ENCODE measurements at regions not wholly inside any gene's neighbourhood (a gene's known extent, or its start where the extent isn't known, plus 50 kb on each side); places are given as distances from the start of the nearest gene placed in this dataset.

GRCh38 chr5:24385070-24385469 is 259.7 kb downstream of the CDH10 start:
- no peaks in the 10 kb centered on the region for H3K36me3 Mint-ChIP-seq
- no peaks in the 10 kb centered on the region for H3K9me3 Mint-ChIP-seq
- ATAC-seq (replicated peaks) (no peak), DNase-seq (no peak)
- no peaks in the 10 kb centered on the region for H3K27me3 Mint-ChIP-seq
- no peak overlapping the region for H3K27ac Mint-ChIP-seq
- no peak overlapping the region for H3K4me3 Mint-ChIP-seq
- H3K4me1 Mint-ChIP-seq: no peaks in the 10 kb centered on the region

- Mint-ChIP-seq H3K9me3 (no peaks in the 10 kb centered on the region), H3K27ac (no peak overlapping the region), H3K4me1 (no peaks in the 10 kb centered on the region), H3K4me3 (no peak overlapping the region), H3K27me3 (no peaks in the 10 kb centered on the region), H3K36me3 (no peaks in the 10 kb centered on the region)
- no peak for DNase-seq
- ATAC-seq (replicated peaks): no peak
These were observed 259.2 kb downstream of the CDH10 start for GRCh38 chr5:24385617-24386016.

GRCh38 chr5:24388448-24388847 is 256.3 kb downstream of the CDH10 start:
- Mint-ChIP-seq H3K27me3 (no peaks in the 10 kb centered on the region), H3K27ac (no peak overlapping the region), H3K36me3 (no peaks in the 10 kb centered on the region), H3K9me3 (no peaks in the 10 kb centered on the region), H3K4me1 (no peaks in the 10 kb centered on the region), H3K4me3 (no peak overlapping the region)
- ATAC-seq (replicated peaks) (no peak), DNase-seq (no peak)

GRCh38 chr5:24389968-24390367 is 254.8 kb downstream of the CDH10 start:
- H3K9me3 Mint-ChIP-seq: no peaks in the 10 kb centered on the region

GRCh38 chr5:24391816-24392215 is 253.0 kb downstream of the CDH10 start:
- Mint-ChIP-seq H3K4me3 (no peak overlapping the region), H3K27ac (no peak overlapping the region), H3K36me3 (no peaks in the 10 kb centered on the region), H3K27me3 (no peaks in the 10 kb centered on the region), H3K4me1 (no peaks in the 10 kb centered on the region), H3K9me3 (peaks cover 0 to 2% of the 10 kb centered on the region in 2 donors)
- ATAC-seq (replicated peaks): no peak
- no peak for DNase-seq

More at GRCh38 chr5:24389968-24390367, 254.8 kb downstream of the CDH10 start:
- no peak for ATAC-seq (replicated peaks)
- no peaks in the 10 kb centered on the region for H3K27me3 Mint-ChIP-seq
- no peak for DNase-seq
- no peaks in the 10 kb centered on the region for H3K4me1 Mint-ChIP-seq
- no peak overlapping the region for H3K27ac Mint-ChIP-seq
- H3K4me3 Mint-ChIP-seq: no peak overlapping the region
- no peaks in the 10 kb centered on the region for H3K36me3 Mint-ChIP-seq

- H3K4me1 Mint-ChIP-seq: no peaks in the 10 kb centered on the region
These were observed 247.2 kb downstream of the CDH10 start for GRCh38 chr5:24397601-24398000.

GRCh38 chr5:24401773-24402172 is 243.0 kb downstream of the CDH10 start:
- no peak for ATAC-seq (replicated peaks)
- Mint-ChIP-seq H3K27ac (no peak overlapping the region), H3K4me3 (no peak overlapping the region), H3K36me3 (no peaks in the 10 kb centered on the region), H3K4me1 (no peaks in the 10 kb centered on the region), H3K27me3 (no peaks in the 10 kb centered on the region), H3K9me3 (peaks cover 7 to 9% of the 10 kb centered on the region in 2 donors)
- DNase-seq: no peak

More at GRCh38 chr5:24397601-24398000, 247.2 kb downstream of the CDH10 start:
- H3K4me3 Mint-ChIP-seq: no peak overlapping the region
- H3K27me3 Mint-ChIP-seq: no peaks in the 10 kb centered on the region
- no peak for ATAC-seq (replicated peaks)
- no peaks in the 10 kb centered on the region for H3K36me3 Mint-ChIP-seq
- no peak overlapping the region for H3K27ac Mint-ChIP-seq
- no peak for DNase-seq
- peaks cover 7 to 10% of the 10 kb centered on the region in 2 donors for H3K9me3 Mint-ChIP-seq

GRCh38 chr5:24407466-24407865 is 237.3 kb downstream of the CDH10 start:
- H3K27me3 Mint-ChIP-seq: no peaks in the 10 kb centered on the region
- ATAC-seq (replicated peaks): no peak
- no peaks in the 10 kb centered on the region for H3K4me1 Mint-ChIP-seq

GRCh38 chr5:24428345-24428744 is 216.4 kb downstream of the CDH10 start:
- Mint-ChIP-seq H3K4me3 (no peak overlapping the region), H3K27ac (no peak overlapping the region), H3K27me3 (no peaks in the 10 kb centered on the region), H3K36me3 (no peaks in the 10 kb centered on the region), H3K9me3 (peaks cover 2 to 4% of the 10 kb centered on the region in 2 donors), H3K4me1 (no peaks in the 10 kb centered on the region)
- DNase-seq: no peak
- ATAC-seq (replicated peaks): no peak

More at GRCh38 chr5:24407466-24407865, 237.3 kb downstream of the CDH10 start:
- Mint-ChIP-seq H3K4me3 (no peak overlapping the region), H3K36me3 (no peaks in the 10 kb centered on the region), H3K9me3 (no peaks in the 10 kb centered on the region), H3K27ac (no peak overlapping the region)
- no peak for DNase-seq

- Mint-ChIP-seq H3K4me3 (no peak overlapping the region), H3K4me1 (no peaks in the 10 kb centered on the region), H3K36me3 (no peaks in the 10 kb centered on the region), H3K27ac (no peak overlapping the region), H3K27me3 (no peaks in the 10 kb centered on the region), H3K9me3 (peaks cover 2 to 4% of the 10 kb centered on the region in 2 donors)
- no peak for DNase-seq
- ATAC-seq (replicated peaks): no peak
These were observed 211.2 kb downstream of the CDH10 start for GRCh38 chr5:24433555-24433954.
